ENCODE measurements at regions not wholly inside any gene's neighbourhood (a gene's known extent, or its start where the extent isn't known, plus 50 kb on each side); places are given as distances from the start of the nearest gene placed in this dataset.

- H4K20me1 ChIP-seq (replicated peaks; ENCODE audit: control insufficient read depth, insufficient read depth, low read length) = no peaks in the 10 kb centered on the region
- no peaks in the 10 kb centered on the region for H3K9me3 ChIP-seq (replicated peaks; ENCODE audit: control insufficient read depth, insufficient read depth, low read depth, low read length)
- no peak overlapping the region for H3K4me2 ChIP-seq (ENCODE audit: insufficient read depth, low read length)
- no peaks in the 10 kb centered on the region for H3K27me3 ChIP-seq (ENCODE audit: control insufficient read depth in 2 of 2, insufficient read depth in 2 of 2, low read length in 2 of 2)
- POLR2A ChIA-PET = no interaction called here
- no peaks in the 10 kb centered on the region for H3K4me1 ChIP-seq (replicated peaks in 1 of 2; ENCODE audit: control insufficient read depth in 2 of 2, insufficient read depth in 2 of 2, low read length in 2 of 2)
- H2AFZ ChIP-seq (ENCODE audit: low read depth, low read length) = no peak overlapping the region
- H3K9me1 ChIP-seq (ENCODE audit: control insufficient read depth, insufficient read depth, low read length) = no peaks in the 10 kb centered on the region
- no TSS peak for BruUV-seq (replicated peaks)
- FAIRE-seq = no peak
- no peaks in the 10 kb centered on the region for H3K79me2 ChIP-seq (ENCODE audit: control insufficient read depth, insufficient read depth, low read length)
- intact Hi-C loops (cut with micrococcal nuclease) (no loop called here), in situ Hi-C loops (cut with MboI) (no loop called here)
- H3K27ac ChIP-seq (ENCODE audit: extremely low read depth, low read depth, low read length) = no peak overlapping the region
- DNase-seq (ENCODE audit: extremely low read depth in 1 of 4, low spot score in 3 of 4) = no peak
- no peak for ATAC-seq
- no peaks in the 10 kb centered on the region for H3K36me3 ChIP-seq (ENCODE audit: control insufficient read depth, insufficient read depth, low read length)
- CTCF ChIA-PET (ENCODE audit: low intra/inter-chr PET ratio) = no interaction called here
- no peak overlapping the region for H3K9ac ChIP-seq (ENCODE audit: insufficient read depth in 1 of 2, low read depth in 2 of 2, low read length in 2 of 2)
- H3K4me3 ChIP-seq = no peak overlapping the region
- 0% methylated on average over 1 of the region's 1 CpG for WGBS (ENCODE audit: insufficient coverage, low coverage, missing lambda C conversion rate)
- TF ChIP-seq NFE2L1 (tag; IDR thresholded peaks at IDR 0.05; ENCODE audit: borderline replicate concordance, low read depth) = no peak
- TF ChIP-seq JUN (IDR thresholded peaks at IDR 0.05; ENCODE audit: borderline replicate concordance, low read depth, low read length) = no peak
- no peak for TF ChIP-seq JUN (CRISPR knock-in tag; IDR thresholded peaks at IDR 0.05; ENCODE audit: borderline replicate concordance)
- TF ChIP-seq E2F1 (CRISPR knock-in tag; IDR thresholded peaks at IDR 0.05) = no peak
- no peak for TF ChIP-seq ZFP36 (IDR thresholded peaks at IDR 0.05; ENCODE audit: low read depth, low read length, partially characterized antibody)
- TF ChIP-seq ZKSCAN1 (IDR thresholded peaks at IDR 0.05; ENCODE audit: low read depth, low read length) = no peak
- TF ChIP-seq TRIM24 (IDR thresholded peaks at IDR 0.05) = no peak
- TF ChIP-seq RBM34 (IDR thresholded peaks at IDR 0.05; ENCODE audit: borderline replicate concordance, insufficient read depth, low read length) = no peak
- TF ChIP-seq ZBTB33 (CRISPR knock-in tag; IDR thresholded peaks at IDR 0.05) = no peak
- no peak for TF ChIP-seq E2F3 (CRISPR knock-in tag; IDR thresholded peaks at IDR 0.05)
- no peak for TF ChIP-seq MYBL2 (IDR thresholded peaks at IDR 0.05; ENCODE audit: low read depth)
- TF ChIP-seq MYBL2 (CRISPR knock-in tag; IDR thresholded peaks at IDR 0.05; ENCODE audit: borderline replicate concordance) = no peak
- no peak for TF ChIP-seq ZNF217 (CRISPR knock-in tag; IDR thresholded peaks at IDR 0.05)
These were observed 127.6 kb upstream of the SPANXN4 start for GRCh38 chrX:142898164-142898563.

All from K562 (cell line).